RWPE1 (cell line): ENCODE measurements at regions not wholly inside any gene's neighbourhood (a gene's known extent, or its start where the extent isn't known, plus 50 kb on each side); places are given as distances from the start of the nearest gene placed in this dataset.

Experiments used
- CTCF ChIA-PET: fragments of 350-600 bp; sonication (Branson Sonifier 250); formaldehyde crosslinking; extraction: SDS; loops from one replicate; lab custom pipeline; 2021; lab: Yijun Ruan, JAX
- POLR2A ChIA-PET: fragments of 400-600 bp; formaldehyde crosslinking; extraction: SDS; loops from one replicate; lab custom pipeline; 2020; ENCODE audit warnings: antibody characterized with exemption; ENCODE audit not compliant: low non-redundant PET; lab: Yijun Ruan, JAX
- DNase-seq: peaks from one replicate; pipeline ENCODE4 v3.0.0; 2012; ENCODE audit warnings: low spot score
- H3K27ac ChIP-seq: fragments of 450-650 bp; 2 replicates; pipeline ENCODE4 v1.5.1; 2017
- CTCF ChIP-seq: fragments of 450-650 bp; conservative IDR thresholded peaks from 2 replicates; pipeline ENCODE4 v1.5.1; 2017; ENCODE audit warnings: low read depth, mild to moderate bottlenecking

- CTCF ChIA-PET, result no interaction called here
- H3K27ac ChIP-seq, result no peak overlapping the region
- TF ChIP-seq CTCF, result no peak
- POLR2A ChIA-PET, result no interaction called here
- DNase-seq, result no peak
Observed at GRCh38 chr5:10812218-10812617, 51.2 kb upstream of the DAP start.
